Subcutaneous abdominal adipose tissue (tissue), 5 donors: ENCODE measurements at regions not wholly inside any gene's neighbourhood (a gene's known extent, or its start where the extent isn't known, plus 50 kb on each side); places are given as distances from the start of the nearest gene placed in this dataset.

ENCODE experiments used
- H3K27ac ChIP-seq: one replicate; pipeline ENCODE4 v1.7.0; 2013; ENCODE audit warnings: low read depth, mild to moderate bottlenecking, inconsistent platforms, low read length, moderate library complexity
- H3K27me3 ChIP-seq, 5 donors: one replicate each; pipeline ENCODE4 v1.7.0; 2013; ENCODE audit warnings: low read length in 5 of 5, inconsistent platforms in 1 of 5; ENCODE audit not compliant: control insufficient read depth in 5 of 5, insufficient read depth in 4 of 5
- H3K36me3 ChIP-seq, 5 donors: one replicate each; pipeline ENCODE4 v1.7.0; 2013; ENCODE audit warnings: low read length in 5 of 5; ENCODE audit not compliant: control insufficient read depth in 5 of 5, insufficient read depth in 5 of 5
- H3K4me1 ChIP-seq, 5 donors: one replicate each; pipeline ENCODE4 v1.7.0; 2013; ENCODE audit warnings: low read length in 5 of 5, mild to moderate bottlenecking in 3 of 5, moderate library complexity in 1 of 5; ENCODE audit not compliant: control insufficient read depth in 5 of 5, insufficient read depth in 5 of 5
- H3K4me3 ChIP-seq, 5 donors: one replicate each; pipeline ENCODE4 v1.7.0; 2013; ENCODE audit warnings: low read length in 5 of 5, low read depth in 1 of 5
- H3K9ac ChIP-seq, 5 donors: one replicate each; pipeline ENCODE4 v1.7.0; 2013; ENCODE audit warnings: low read length in 5 of 5, mild to moderate bottlenecking in 4 of 5, moderate library complexity in 3 of 5
- H3K9me3 ChIP-seq, 5 donors: one replicate each; pipeline ENCODE4 v1.7.0; 2013; ENCODE audit warnings: low read length in 5 of 5; ENCODE audit not compliant: control insufficient read depth in 5 of 5
- donor health status: healthy.
- donor health status: healthy.
- donor health status: healthy.
- donor health status: healthy.
- donor health status: healthy.

GRCh38 chr3:161969867-161970266, 473.3 kb downstream of the OTOL1 start:
- Histone ChIP-seq H3K36me3 (no peaks in the 10 kb centered on the region), H3K4me1 (no peaks in the 10 kb centered on the region), H3K9me3 (peaks cover 0 to 2% (median 0%) of the 10 kb centered on the region in 5 donors)

DNA sequence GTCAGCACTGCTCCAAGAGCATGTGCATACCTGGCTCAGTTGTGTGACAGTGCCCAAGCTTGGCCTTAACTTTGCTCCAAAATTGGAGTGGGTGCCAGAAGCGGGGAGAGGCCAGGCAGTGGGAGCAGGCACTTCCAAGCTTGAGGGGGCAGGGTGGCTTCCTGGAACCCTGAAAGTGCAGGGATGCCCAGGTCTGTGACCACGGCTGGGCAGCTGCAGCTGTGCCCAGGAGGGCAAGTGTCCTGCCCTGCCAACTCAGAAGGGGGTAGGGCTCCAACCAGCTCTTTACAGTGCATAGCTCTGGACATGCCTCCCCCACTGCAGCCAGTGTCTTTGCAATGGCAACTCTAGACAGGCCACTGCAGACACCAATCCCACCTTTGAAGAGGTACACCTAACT, 478.6 kb downstream of the OTOL1 start:
- H3K27me3 ChIP-seq, result no peaks in the 10 kb centered on the region
- no peak overlapping the region for H3K4me3 ChIP-seq
- no peaks in the 10 kb centered on the region for H3K36me3 ChIP-seq
- no peak overlapping the region for H3K27ac ChIP-seq
- no peak overlapping the region for H3K9ac ChIP-seq
- no peaks in the 10 kb centered on the region for H3K4me1 ChIP-seq
- H3K9me3 ChIP-seq, result peaks cover 0 to 10% (median 0%) of the 10 kb centered on the region in 5 donors

More at GRCh38 chr3:161969867-161970266, 473.3 kb downstream of the OTOL1 start:
- Histone ChIP-seq H3K27ac (no peak overlapping the region), H3K4me3 (no peak overlapping the region), H3K9ac (no peak overlapping the region), H3K27me3 (no peaks in the 10 kb centered on the region)

DNA sequence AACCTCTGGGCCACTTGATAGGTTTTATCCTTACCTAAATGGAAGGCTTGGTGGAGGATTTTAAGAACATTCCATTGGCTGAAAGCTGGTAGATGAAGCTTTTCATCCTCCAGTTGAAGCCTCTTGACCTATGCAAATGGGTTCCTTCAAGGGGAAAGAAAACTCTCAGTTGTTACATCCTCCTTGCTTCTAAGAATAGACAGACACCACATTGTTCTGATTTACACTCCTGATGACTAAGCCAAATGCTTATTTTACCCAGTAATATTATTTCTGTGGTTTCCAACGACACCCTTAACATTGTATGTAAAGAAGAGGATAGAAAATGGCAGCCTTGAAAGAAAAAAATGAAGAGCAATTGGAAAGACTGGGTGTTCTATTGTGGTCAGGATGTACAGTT, 480.5 kb downstream of the OTOL1 start:
- no peak overlapping the region for H3K4me3 ChIP-seq
- H3K9me3 ChIP-seq, result peaks cover 0 to 10% (median 0%) of the 10 kb centered on the region in 5 donors
- H3K9ac ChIP-seq, result no peak overlapping the region
- H3K36me3 ChIP-seq, result no peaks in the 10 kb centered on the region
- no peaks in the 10 kb centered on the region for H3K27me3 ChIP-seq
- H3K27ac ChIP-seq, result no peak overlapping the region
- no peaks in the 10 kb centered on the region for H3K4me1 ChIP-seq

- Histone ChIP-seq H3K4me1 (no peaks in the 10 kb centered on the region), H3K36me3 (no peaks in the 10 kb centered on the region), H3K9ac (no peak overlapping the region), H3K27ac (no peak overlapping the region), H3K4me3 (no peak overlapping the region), H3K9me3 (peaks cover 0 to 10% (median 0%) of the 10 kb centered on the region in 5 donors), H3K27me3 (no peaks in the 10 kb centered on the region)
These were observed 481.2 kb downstream of the OTOL1 start for GRCh38 chr3:161977850-161978249.

DNA sequence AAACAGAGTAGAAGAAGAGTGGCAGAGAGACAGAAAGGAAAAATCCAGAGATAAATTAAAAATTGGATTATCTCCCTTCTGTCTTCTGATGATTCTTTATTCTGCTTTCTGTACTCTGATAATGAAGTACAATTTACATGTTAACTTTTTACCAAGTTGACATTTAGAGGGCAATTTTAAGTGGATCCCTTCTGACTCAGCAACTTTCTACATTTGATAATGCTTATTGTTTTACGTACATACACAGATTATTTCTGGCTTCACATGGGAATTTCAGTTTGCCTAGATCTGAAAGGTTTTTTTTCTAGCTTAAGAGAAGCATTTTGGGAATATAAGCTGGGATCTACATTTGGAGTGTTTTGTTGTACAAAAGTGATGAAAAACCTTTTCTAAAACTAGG, 491.3 kb downstream of the OTOL1 start:
- Histone ChIP-seq H3K36me3 (no peaks in the 10 kb centered on the region), H3K9ac (no peak overlapping the region), H3K9me3 (no peaks in the 10 kb centered on the region), H3K4me3 (no peak overlapping the region), H3K4me1 (no peaks in the 10 kb centered on the region), H3K27ac (no peak overlapping the region), H3K27me3 (no peaks in the 10 kb centered on the region)

GRCh38 chr3:161989012-161989411, 492.4 kb downstream of the OTOL1 start:
- H3K4me1 ChIP-seq, result no peaks in the 10 kb centered on the region
- no peak overlapping the region for H3K27ac ChIP-seq

DNA sequence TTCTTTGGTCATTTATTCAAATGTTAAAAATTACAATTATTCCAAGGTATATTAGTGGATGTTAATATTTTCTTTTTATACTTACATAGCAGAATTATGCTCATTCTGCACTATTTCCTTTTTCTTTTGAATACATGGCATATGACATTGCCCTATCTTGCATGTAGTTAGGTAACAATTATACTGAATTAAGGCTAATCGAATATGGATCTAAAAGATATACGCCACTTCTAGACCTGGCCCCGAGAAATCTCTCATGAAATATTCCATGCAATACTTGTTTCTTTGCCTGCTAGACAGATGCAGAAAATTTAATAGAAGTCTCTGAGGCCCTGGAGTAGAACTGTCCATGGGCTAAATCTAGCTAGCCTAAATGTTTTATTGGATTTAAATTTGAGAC, 493.4 kb downstream of the OTOL1 start:
- H3K4me3 ChIP-seq, result no peak overlapping the region
- no peaks in the 10 kb centered on the region for H3K4me1 ChIP-seq
- no peaks in the 10 kb centered on the region for H3K36me3 ChIP-seq
- H3K9me3 ChIP-seq, result no peaks in the 10 kb centered on the region
- H3K27me3 ChIP-seq, result no peaks in the 10 kb centered on the region
- H3K9ac ChIP-seq, result no peak overlapping the region
- no peak overlapping the region for H3K27ac ChIP-seq

More at GRCh38 chr3:161989012-161989411, 492.4 kb downstream of the OTOL1 start:
- Histone ChIP-seq H3K27me3 (no peaks in the 10 kb centered on the region), H3K9ac (no peak overlapping the region), H3K36me3 (no peaks in the 10 kb centered on the region), H3K9me3 (no peaks in the 10 kb centered on the region), H3K4me3 (no peak overlapping the region)

GRCh38 chr3:161991901-161992540, 495.4 kb downstream of the OTOL1 start:
- H3K27me3 ChIP-seq, result no peaks in the 10 kb centered on the region
- H3K9me3 ChIP-seq, result no peaks in the 10 kb centered on the region
- no peaks in the 10 kb centered on the region for H3K36me3 ChIP-seq
- H3K4me3 ChIP-seq, result no peak overlapping the region
- H3K27ac ChIP-seq, result no peak overlapping the region
- no peaks in the 10 kb centered on the region for H3K4me1 ChIP-seq
- no peak overlapping the region for H3K9ac ChIP-seq

DNA sequence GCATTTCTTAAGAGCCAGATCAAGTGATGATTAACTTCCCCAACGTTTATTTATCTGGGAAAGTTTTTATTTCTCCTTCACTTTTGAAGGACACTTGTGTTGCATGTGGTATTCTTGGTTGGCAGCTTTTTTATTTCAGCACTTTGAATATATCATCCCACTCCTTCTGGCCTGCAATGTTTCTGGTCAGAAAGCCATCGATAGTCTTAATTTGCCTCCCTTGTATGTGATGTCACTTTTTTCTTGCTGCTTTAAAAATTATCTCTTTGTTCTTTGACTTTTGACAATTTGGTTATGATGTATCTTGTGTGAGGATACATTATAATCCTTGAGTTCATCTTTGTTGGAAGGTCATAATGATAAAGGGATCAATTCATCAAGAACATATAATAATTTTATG, 503.2 kb downstream of the OTOL1 start:
- no peak overlapping the region for H3K27ac ChIP-seq
- H3K9me3 ChIP-seq, result peaks cover 6 to 31% (median 24%) of the 10 kb centered on the region in 5 donors
- H3K9ac ChIP-seq, result no peak overlapping the region
- no peaks in the 10 kb centered on the region for H3K36me3 ChIP-seq
- H3K4me3 ChIP-seq, result no peak overlapping the region
- no peaks in the 10 kb centered on the region for H3K27me3 ChIP-seq
- no peaks in the 10 kb centered on the region for H3K4me1 ChIP-seq

DNA sequence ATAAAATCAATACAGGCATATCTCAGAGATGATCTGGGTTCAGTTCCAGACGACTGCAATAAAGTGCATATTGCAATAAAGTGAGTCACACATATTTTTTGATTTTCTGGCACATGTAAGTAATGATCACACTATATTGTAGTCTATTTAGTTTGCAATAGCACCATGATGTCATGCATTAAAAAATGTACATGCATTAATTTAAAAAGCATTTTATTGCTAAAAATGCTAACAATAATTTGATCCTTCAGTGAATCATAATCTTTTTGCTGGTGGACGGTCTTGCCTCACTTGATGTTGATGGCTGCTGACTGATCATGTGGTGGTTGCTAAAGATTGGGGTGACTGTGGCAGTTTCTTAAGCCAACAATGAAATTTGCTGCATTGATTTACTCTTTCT, 511.1 kb downstream of the OTOL1 start:
- Histone ChIP-seq H3K9me3 (peaks cover 0 to 7% (median 0%) of the 10 kb centered on the region in 5 donors), H3K4me1 (no peaks in the 10 kb centered on the region), H3K27ac (no peak overlapping the region), H3K9ac (no peak overlapping the region), H3K36me3 (no peaks in the 10 kb centered on the region), H3K4me3 (no peak overlapping the region), H3K27me3 (no peaks in the 10 kb centered on the region)
